Caco-2 (cell line): ENCODE measurements at regions not wholly inside any gene's neighbourhood (a gene's known extent, or its start where the extent isn't known, plus 50 kb on each side); places are given as distances from the start of the nearest gene placed in this dataset.

Source experiments
- BruUV-seq: library from RNA; stranded (reverse); fragments of 400-500 nt; replicated peaks from 2 replicates; lab custom pipeline; 2021; lab: Mats Ljungman, UMichigan
- CTCF ChIA-PET: fragments of 300-600 bp; sonication (Branson Sonifier 250); formaldehyde crosslinking; loops from one replicate; lab custom pipeline; 2022; ENCODE audit warnings: antibody characterized with exemption; lab: Charles Lee
- POLR2A ChIA-PET: fragments of 300-600 bp; sonication (Branson Sonifier 250); formaldehyde crosslinking; loops from one replicate; lab custom pipeline; 2022; ENCODE audit warnings: antibody characterized with exemption; lab: Charles Lee
- DNase-seq, 2 experiments: peaks; one replicate each; pipeline versions ENCODE4 v3.0.0 to v3.0.0-alpha.2; 2020 to 2022
- H3K27me3 ChIP-seq: replicated peaks from 2 replicates; pipeline ENCODE4 v1.6.0; 2011; ENCODE audit warnings: low read length; ENCODE audit not compliant: control insufficient read depth, insufficient read depth
- H3K36me3 ChIP-seq: 2 replicates; pipeline ENCODE4 v1.5.1; 2011; ENCODE audit warnings: low read length; ENCODE audit not compliant: control insufficient read depth, insufficient read depth
- H3K4me1 ChIP-seq: fragments of 250-450 bp; sonication (Bioruptor Pico); 2 replicates; pipeline ENCODE4 v1.5.1; 2020; ENCODE audit warnings: mild to moderate bottlenecking
- H3K4me3 ChIP-seq: 2 replicates; pipeline ENCODE4 v1.5.1; 2011; ENCODE audit warnings: low read depth, mild to moderate bottlenecking, control low read depth, low read length
- H3K9me3 ChIP-seq: fragments of 250-450 bp; sonication (Bioruptor Pico); 2 replicates; pipeline ENCODE4 v1.5.1; 2020; ENCODE audit warnings: mild to moderate bottlenecking, moderate library complexity
- H3K27ac Mint-ChIP-seq: one replicate; pipeline ENCODE4 v1.8.0; 2022; ENCODE audit warnings: mixed read lengths; ENCODE audit not compliant: unreplicated experiment
- H3K27me3 Mint-ChIP-seq: one replicate; pipeline ENCODE4 v1.8.0; 2022; ENCODE audit warnings: mixed read lengths; ENCODE audit not compliant: insufficient read depth, unreplicated experiment
- H3K36me3 Mint-ChIP-seq: one replicate; pipeline ENCODE4 v1.8.0; 2022; ENCODE audit warnings: mild to moderate bottlenecking, mixed read lengths; ENCODE audit not compliant: insufficient read depth, unreplicated experiment
- H3K4me1 Mint-ChIP-seq: one replicate; pipeline ENCODE4 v1.8.0; 2022; ENCODE audit warnings: low read depth, mixed read lengths; ENCODE audit not compliant: unreplicated experiment
- H3K4me3 Mint-ChIP-seq: one replicate; pipeline ENCODE4 v1.8.0; 2022; ENCODE audit warnings: mild to moderate bottlenecking, moderate library complexity, mixed read lengths; ENCODE audit not compliant: unreplicated experiment
- H3K9me3 Mint-ChIP-seq: one replicate; pipeline ENCODE4 v1.8.0; 2022; ENCODE audit warnings: mixed read lengths; ENCODE audit not compliant: unreplicated experiment
- CTCF ChIP-seq, 2 experiments: fragments of 200-600 bp in 1 of 2; IDR thresholded peaks; 1 replicate in 1 of 2; 2 replicates in 1 of 2; pipeline versions ENCODE4 v1.5.1 to v1.8.0; 2011 to 2022; ENCODE audit warnings: antibody characterized with exemption in 1 of 2, control low read depth in 1 of 2, inconsistent platforms in 1 of 2, low read depth in 1 of 2, low read length in 1 of 2, mild to moderate bottlenecking in 1 of 2, moderate library complexity in 1 of 2; ENCODE audit not compliant: insufficient read depth in 1 of 2, severe bottlenecking in 1 of 2, unreplicated experiment in 1 of 2
- intact Hi-C: fragments of 100-400 bp; cut with micrococcal nuclease; formaldehyde crosslinking; loops from one replicate; pipeline ENCODE4 v1.10.0; 2022; ENCODE audit not compliant: unreplicated experiment

- DNase-seq, result no peak
- POLR2A ChIA-PET, result no interaction called here
- Mint-ChIP-seq H3K27ac (no peak overlapping the region), H3K4me3 (no peak overlapping the region), H3K4me1 (no peaks in the 10 kb centered on the region), H3K9me3 (peaks cover 24% of the 10 kb centered on the region), H3K27me3 (no peaks in the 10 kb centered on the region), H3K36me3 (no peaks in the 10 kb centered on the region)
- Histone ChIP-seq H3K4me3 (no peak overlapping the region), H3K36me3 (no peaks in the 10 kb centered on the region), H3K27me3 (no peaks in the 10 kb centered on the region), H3K4me1 (no peaks in the 10 kb centered on the region), H3K9me3 (0 out of 2 replicates have a peak, but pooled peaks cover 5% of the 10 kb centered on the region)
- intact Hi-C loops, result no loop called here
- BruUV-seq, result no TSS peak
- CTCF ChIA-PET, result no interaction called here
- TF ChIP-seq CTCF (IDR thresholded peaks at IDR 0.05; ENCODE audit: insufficient read depth in 1 of 2, low read depth in 1 of 2, low read length in 1 of 2, severe bottlenecking in 1 of 2, unreplicated experiment in 1 of 2), result no peak
Measured at GRCh38 chr1:198007687-198008607, 90.8 kb downstream of the LHX9 start.

- H3K36me3 ChIP-seq, result no peaks in the 10 kb centered on the region
- H3K27me3 ChIP-seq, result no peaks in the 10 kb centered on the region
- H3K4me3 ChIP-seq, result no peak overlapping the region
- Mint-ChIP-seq H3K4me1 (no peaks in the 10 kb centered on the region), H3K9me3 (peaks cover under 1% of the 10 kb centered on the region), H3K36me3 (no peaks in the 10 kb centered on the region), H3K27me3 (no peaks in the 10 kb centered on the region), H3K4me3 (no peak overlapping the region), H3K27ac (no peak overlapping the region)
- 0 out of 2 replicates have a peak, but pooled peaks cover 5% of the 10 kb centered on the region for H3K9me3 ChIP-seq
- ChIA-PET CTCF (no interaction called here), POLR2A (no interaction called here)
- no peak for DNase-seq
- H3K4me1 ChIP-seq, result no peaks in the 10 kb centered on the region
- intact Hi-C loops, result no loop called here
- no peak for TF ChIP-seq CTCF (IDR thresholded peaks at IDR 0.05; ENCODE audit: insufficient read depth in 1 of 2, low read depth in 1 of 2, low read length in 1 of 2, severe bottlenecking in 1 of 2, unreplicated experiment in 1 of 2)
- BruUV-seq, result no TSS peak
Measured at GRCh38 chr1:198014355-198014754, 97.2 kb downstream of the LHX9 start.

GRCh38 chr1:198015309-198015708 is 98.1 kb downstream of the LHX9 start:
- no peak for DNase-seq
- H3K36me3 ChIP-seq, result no peaks in the 10 kb centered on the region
- no peak overlapping the region for H3K4me3 Mint-ChIP-seq
- H3K36me3 Mint-ChIP-seq, result no peaks in the 10 kb centered on the region
- no TSS peak for BruUV-seq
- H3K4me1 ChIP-seq, result no peaks in the 10 kb centered on the region
- no peak overlapping the region for H3K27ac Mint-ChIP-seq
- no peaks in the 10 kb centered on the region for H3K4me1 Mint-ChIP-seq
- POLR2A ChIA-PET, result no interaction called here
- H3K27me3 ChIP-seq, result no peaks in the 10 kb centered on the region
- H3K9me3 ChIP-seq, result no peaks in the 10 kb centered on the region
- TF ChIP-seq CTCF (IDR thresholded peaks at IDR 0.05; ENCODE audit: insufficient read depth in 1 of 2, low read depth in 1 of 2, low read length in 1 of 2, severe bottlenecking in 1 of 2, unreplicated experiment in 1 of 2), result no peak
- no peaks in the 10 kb centered on the region for H3K9me3 Mint-ChIP-seq
- no peak overlapping the region for H3K4me3 ChIP-seq
- intact Hi-C loops, result no loop called here
- H3K27me3 Mint-ChIP-seq, result no peaks in the 10 kb centered on the region
- CTCF ChIA-PET, result no interaction called here
